ENCODE measurements at regions not wholly inside any gene's neighbourhood (a gene's known extent, or its start where the extent isn't known, plus 50 kb on each side); places are given as distances from the start of the nearest gene placed in this dataset.

DNA sequence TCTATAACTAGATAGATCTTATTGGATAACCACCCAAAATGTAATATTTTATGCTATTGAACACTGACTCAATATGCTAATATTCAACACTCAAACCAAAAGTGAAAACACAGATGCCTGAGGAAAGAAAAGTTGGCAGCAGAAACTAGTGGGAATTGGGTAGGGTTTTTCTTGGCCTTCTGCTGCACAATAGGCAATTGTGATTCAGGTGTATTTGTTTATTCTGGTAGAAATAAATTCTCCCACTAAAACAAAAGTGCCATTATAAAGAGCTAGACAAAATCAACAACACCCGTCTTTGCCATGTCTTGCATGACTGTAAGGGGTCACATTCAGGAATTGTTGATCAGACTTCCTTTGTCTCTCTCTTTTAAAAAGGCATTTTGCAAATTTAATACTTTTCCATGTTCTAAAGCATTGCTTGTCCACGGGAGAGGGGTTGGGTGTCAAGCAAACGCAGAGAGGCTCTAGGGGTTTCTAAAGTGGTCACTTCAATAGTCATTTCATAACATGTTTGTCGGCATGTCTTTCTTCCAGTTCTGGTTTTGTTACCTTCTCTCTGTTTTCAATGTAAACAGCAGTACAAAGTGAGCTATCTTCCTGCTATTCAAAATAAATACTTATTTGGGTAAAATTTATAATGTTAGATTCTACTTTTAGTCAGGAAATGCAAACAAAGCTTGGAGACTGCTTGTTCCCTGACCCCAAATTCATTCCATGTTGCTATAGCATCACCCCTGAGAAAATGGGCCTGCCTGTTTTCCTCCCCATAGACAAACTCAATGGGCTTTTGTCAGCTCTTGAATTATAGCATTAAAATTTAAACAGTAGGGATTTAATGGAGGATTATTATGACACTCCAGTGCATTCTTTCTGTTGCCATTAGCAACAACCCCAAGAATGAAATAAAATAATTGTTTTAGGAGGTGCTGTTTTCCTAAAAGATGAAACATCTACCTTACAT lies 217.0 kb upstream of the CCN2 start:
- no peaks in the 10 kb centered on the region for H3K4me1 ChIP-seq (ENCODE audit: control insufficient read depth, extremely low read depth, insufficient read depth, low read length)
- dilution Hi-C loops (cut with MboI; ENCODE audit: extremely low pct_ligation_motif_present, low sequenced_read_pairs): no loop called here

GRCh38 chr6:132166526-132167051 lies 215.4 kb upstream of the CCN2 start:
- H3K27ac ChIP-seq (ENCODE audit: control insufficient read depth, insufficient read depth, low read length): no peak overlapping the region
- FAIRE-seq: no peak
- H3K4me3 ChIP-seq (ENCODE audit: control insufficient read depth in 2 of 3, extremely low read depth in 1 of 3, insufficient read depth in 2 of 3, low read depth in 1 of 3, low read length in 3 of 3): no peak overlapping the region
- no peak overlapping the region for H3K4me2 ChIP-seq (ENCODE audit: control insufficient read depth, extremely low read depth, insufficient read depth, low read depth, low read length)
- no peaks in the 10 kb centered on the region for H3K79me2 ChIP-seq (ENCODE audit: control insufficient read depth, insufficient read depth, low read length)
- H3K9me3 ChIP-seq (ENCODE audit: control insufficient read depth, low read depth, low read length): no peaks in the 10 kb centered on the region
- no peak for TF ChIP-seq EZH2 (IDR thresholded peaks at IDR 0.05; ENCODE audit: low read length)
- TF ChIP-seq, protein P1, sequence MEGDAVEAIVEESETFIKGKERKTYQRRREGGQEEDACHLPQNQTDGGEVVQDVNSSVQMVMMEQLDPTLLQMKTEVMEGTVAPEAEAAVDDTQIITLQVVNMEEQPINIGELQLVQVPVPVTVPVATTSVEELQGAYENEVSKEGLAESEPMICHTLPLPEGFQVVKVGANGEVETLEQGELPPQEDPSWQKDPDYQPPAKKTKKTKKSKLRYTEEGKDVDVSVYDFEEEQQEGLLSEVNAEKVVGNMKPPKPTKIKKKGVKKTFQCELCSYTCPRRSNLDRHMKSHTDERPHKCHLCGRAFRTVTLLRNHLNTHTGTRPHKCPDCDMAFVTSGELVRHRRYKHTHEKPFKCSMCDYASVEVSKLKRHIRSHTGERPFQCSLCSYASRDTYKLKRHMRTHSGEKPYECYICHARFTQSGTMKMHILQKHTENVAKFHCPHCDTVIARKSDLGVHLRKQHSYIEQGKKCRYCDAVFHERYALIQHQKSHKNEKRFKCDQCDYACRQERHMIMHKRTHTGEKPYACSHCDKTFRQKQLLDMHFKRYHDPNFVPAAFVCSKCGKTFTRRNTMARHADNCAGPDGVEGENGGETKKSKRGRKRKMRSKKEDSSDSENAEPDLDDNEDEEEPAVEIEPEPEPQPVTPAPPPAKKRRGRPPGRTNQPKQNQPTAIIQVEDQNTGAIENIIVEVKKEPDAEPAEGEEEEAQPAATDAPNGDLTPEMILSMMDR (optimal IDR thresholded peaks at IDR 0.05 in 1 of 3, IDR thresholded peaks at IDR 0.05 in 1 of 3, conservative IDR thresholded peaks at IDR 0.05 in 1 of 3; ENCODE audit: extremely low read depth in 1 of 3, insufficient read depth in 2 of 3, low read length in 3 of 3): no peak
- no peak for DNase-seq (ENCODE audit: low read depth, low spot score)
- H3K36me3 ChIP-seq (ENCODE audit: control insufficient read depth in 2 of 2, extremely low read depth in 1 of 2, insufficient read depth in 2 of 2, low read length in 2 of 2): no peaks in the 10 kb centered on the region
- no peaks in the 10 kb centered on the region for H4K20me1 ChIP-seq (ENCODE audit: control insufficient read depth, extremely low read depth, insufficient read depth, low read length)
- H2AFZ ChIP-seq (ENCODE audit: control insufficient read depth, low read length): no peak overlapping the region
- no peaks in the 10 kb centered on the region for H3K4me1 ChIP-seq (ENCODE audit: control insufficient read depth, extremely low read depth, insufficient read depth, low read length)
- dilution Hi-C loops (cut with MboI; ENCODE audit: extremely low pct_ligation_motif_present, low sequenced_read_pairs): no loop called here
- no peaks in the 10 kb centered on the region for H3K27me3 ChIP-seq (ENCODE audit: control insufficient read depth, extremely low read depth, insufficient read depth, low read length)
- H3K9ac ChIP-seq (ENCODE audit: control insufficient read depth, extremely low read depth, insufficient read depth, low read length): no peak overlapping the region
- H3K9me1 ChIP-seq (ENCODE audit: control insufficient read depth, extremely low read depth, insufficient read depth, low read length): no peaks in the 10 kb centered on the region

More for the DNA sequence above, 217.0 kb upstream of the CCN2 start:
- H4K20me1 ChIP-seq (ENCODE audit: control insufficient read depth, extremely low read depth, insufficient read depth, low read length): no peaks in the 10 kb centered on the region
- no peaks in the 10 kb centered on the region for H3K27me3 ChIP-seq (ENCODE audit: control insufficient read depth, extremely low read depth, insufficient read depth, low read length)
- H3K79me2 ChIP-seq (ENCODE audit: control insufficient read depth, insufficient read depth, low read length): no peaks in the 10 kb centered on the region
- H3K9me3 ChIP-seq (ENCODE audit: control insufficient read depth, low read depth, low read length): no peaks in the 10 kb centered on the region
- H3K9ac ChIP-seq (ENCODE audit: control insufficient read depth, extremely low read depth, insufficient read depth, low read length): no peak overlapping the region
- DNase-seq (ENCODE audit: low read depth, low spot score) (no peak), FAIRE-seq (no peak)
- TF ChIP-seq, protein P1 (optimal IDR thresholded peaks at IDR 0.05 in 1 of 3, IDR thresholded peaks at IDR 0.05 in 1 of 3, conservative IDR thresholded peaks at IDR 0.05 in 1 of 3; ENCODE audit: extremely low read depth in 1 of 3, insufficient read depth in 2 of 3, low read length in 3 of 3): no peak
- no peak for TF ChIP-seq EZH2 (IDR thresholded peaks at IDR 0.05; ENCODE audit: low read length)
- H3K9me1 ChIP-seq (ENCODE audit: control insufficient read depth, extremely low read depth, insufficient read depth, low read length): no peaks in the 10 kb centered on the region
- H3K4me3 ChIP-seq (ENCODE audit: control insufficient read depth in 2 of 3, extremely low read depth in 1 of 3, insufficient read depth in 2 of 3, low read depth in 1 of 3, low read length in 3 of 3): no peak overlapping the region
- H3K27ac ChIP-seq (ENCODE audit: control insufficient read depth, insufficient read depth, low read length): no peak overlapping the region
- H3K36me3 ChIP-seq (ENCODE audit: control insufficient read depth in 2 of 2, extremely low read depth in 1 of 2, insufficient read depth in 2 of 2, low read length in 2 of 2): no peaks in the 10 kb centered on the region
- no peak overlapping the region for H3K4me2 ChIP-seq (ENCODE audit: control insufficient read depth, extremely low read depth, insufficient read depth, low read depth, low read length)
- H2AFZ ChIP-seq (ENCODE audit: control insufficient read depth, low read length): no peak overlapping the region

Measured in keratinocyte (primary cell).